WTC11 (cell line): ENCODE measurements at regions not wholly inside any gene's neighbourhood (a gene's known extent, or its start where the extent isn't known, plus 50 kb on each side); places are given as distances from the start of the nearest gene placed in this dataset.
A peak's percentile ranks its signal among the peaks of the same experiment; 100 is the strongest.

Experiments used
- ATAC-seq: fragments of 200-7000 bp; cut with Tn5 transposase; 2 replicates; pipeline ENCODE4 v1.10.0; 2021; ENCODE audit warnings: mild to moderate bottlenecking, moderate library complexity
- CTCF ChIA-PET: fragments of 300-600 bp; sonication (Branson Sonifier 250); formaldehyde crosslinking; loops from one replicate; lab custom pipeline; 2021; ENCODE audit warnings: antibody characterized with exemption; lab: Charles Lee
- POLR2A ChIA-PET: fragments of 350-600 bp; sonication (Branson Sonifier 250); formaldehyde crosslinking; loops from one replicate; lab custom pipeline; 2021; ENCODE audit warnings: antibody characterized with exemption; lab: Charles Lee
- DNase-seq: peaks from one replicate; pipeline ENCODE4 v3.0.0; 2021; ENCODE audit warnings: low spot score
- H3K27ac Mint-ChIP-seq: 2 replicates; pipeline ENCODE4 v1.8.0; 2021; ENCODE audit warnings: mixed read lengths
- H3K27me3 Mint-ChIP-seq: 2 replicates; pipeline ENCODE4 v1.8.0; 2021; ENCODE audit warnings: low read depth, mild to moderate bottlenecking, moderate library complexity, mixed read lengths
- H3K36me3 Mint-ChIP-seq: 2 replicates; pipeline ENCODE4 v1.8.0; 2021; ENCODE audit warnings: mixed read lengths
- H3K4me1 Mint-ChIP-seq: 2 replicates; pipeline ENCODE4 v1.8.0; 2022; ENCODE audit warnings: mixed read lengths
- H3K4me3 Mint-ChIP-seq: 2 replicates; pipeline ENCODE4 v1.8.0; 2021; ENCODE audit warnings: mild to moderate bottlenecking, moderate library complexity, mixed read lengths
- H3K9me3 Mint-ChIP-seq: 2 replicates; pipeline ENCODE4 v1.8.0; 2021; ENCODE audit warnings: mixed read lengths
- AFF4 ChIP-seq: sonication (generic); formaldehyde crosslinking; IDR thresholded peaks from 2 replicates; pipeline ENCODE4 v1.8.1; 2023; ENCODE audit warnings: mild to moderate bottlenecking, missing genetic modification reagents, borderline replicate concordance
- ATF3 ChIP-seq: sonication (generic); formaldehyde crosslinking; conservative IDR thresholded peaks from 2 replicates; pipeline ENCODE4 v1.8.1; 2022; ENCODE audit warnings: mild to moderate bottlenecking, missing genetic modification reagents
- ATF6 ChIP-seq: sonication (generic); formaldehyde crosslinking; IDR thresholded peaks from 2 replicates; pipeline ENCODE4 v1.8.1; 2023; ENCODE audit warnings: mild to moderate bottlenecking, missing genetic modification reagents
- E2F1 ChIP-seq: sonication (generic); formaldehyde crosslinking; IDR thresholded peaks from 2 replicates; pipeline ENCODE4 v1.8.0; 2022; ENCODE audit warnings: mild to moderate bottlenecking, missing genetic modification reagents
- E2F5 ChIP-seq: sonication (generic); formaldehyde crosslinking; IDR thresholded peaks from 2 replicates; pipeline ENCODE4 v1.8.1; 2022; ENCODE audit warnings: mild to moderate bottlenecking, moderate library complexity, missing genetic modification reagents
- ELF4 ChIP-seq: sonication (generic); formaldehyde crosslinking; IDR thresholded peaks from 2 replicates; pipeline ENCODE4 v1.8.1; 2022; ENCODE audit warnings: low read depth, mild to moderate bottlenecking, moderate library complexity, missing genetic modification reagents
- ESRRA ChIP-seq: sonication (generic); formaldehyde crosslinking; IDR thresholded peaks from 2 replicates; pipeline ENCODE4 v1.8.1; 2022; ENCODE audit warnings: mild to moderate bottlenecking, missing genetic modification reagents, borderline replicate concordance
- FOXJ3 ChIP-seq: sonication (generic); formaldehyde crosslinking; IDR thresholded peaks from 2 replicates; pipeline ENCODE4 v1.9.0; 2021; ENCODE audit warnings: missing genetic modification reagents, mild to moderate bottlenecking, borderline replicate concordance
- GABPB1 ChIP-seq: sonication (generic); formaldehyde crosslinking; IDR thresholded peaks from 2 replicates; pipeline ENCODE4 v1.8.1; 2023; ENCODE audit warnings: mild to moderate bottlenecking, missing genetic modification reagents
- IRF2 ChIP-seq: sonication (generic); formaldehyde crosslinking; IDR thresholded peaks from 2 replicates; pipeline ENCODE4 v1.8.0; 2022; ENCODE audit warnings: low read depth, missing genetic modification reagents, borderline replicate concordance
- NR1H2 ChIP-seq: sonication (generic); formaldehyde crosslinking; IDR thresholded peaks from 2 replicates; pipeline ENCODE4 v1.9.0; 2021; ENCODE audit warnings: mild to moderate bottlenecking, moderate library complexity, missing genetic modification reagents
- ZNF423 ChIP-seq: fragments of 250-450 bp; sonication (Bioruptor Pico); IDR thresholded peaks from 2 replicates; pipeline ENCODE4 v2.1.2; 2022; ENCODE audit warnings: mild to moderate bottlenecking, moderate library complexity
- ZNF671 ChIP-seq: fragments of 250-450 bp; sonication (Bioruptor Pico); IDR thresholded peaks from 2 replicates; pipeline ENCODE4 v1.8.0; 2021; ENCODE audit warnings: mild to moderate bottlenecking
- TF ChIP-seq, protein P1 (sequence below): sonication (generic); formaldehyde crosslinking; IDR thresholded peaks from 2 replicates; pipeline ENCODE4 v1.8.0; 2022; ENCODE audit warnings: mild to moderate bottlenecking, missing genetic modification reagents
- TF ChIP-seq, protein P2 (sequence below): sonication (generic); formaldehyde crosslinking; IDR thresholded peaks from 2 replicates; pipeline ENCODE4 v1.8.1; 2022; ENCODE audit warnings: low read depth, mild to moderate bottlenecking, moderate library complexity, missing genetic modification reagents, borderline replicate concordance
- TF ChIP-seq, protein P3 (sequence below): fragments of 250-450 bp; sonication (Bioruptor Pico); IDR thresholded peaks from 2 replicates; pipeline ENCODE4 v1.9.0; 2021; ENCODE audit warnings: mild to moderate bottlenecking, borderline replicate concordance
- TF ChIP-seq, protein P4 (sequence below): sonication (generic); formaldehyde crosslinking; IDR thresholded peaks from 2 replicates; pipeline ENCODE4 v1.8.1; 2023; ENCODE audit warnings: mild to moderate bottlenecking, missing genetic modification reagents

DNA sequence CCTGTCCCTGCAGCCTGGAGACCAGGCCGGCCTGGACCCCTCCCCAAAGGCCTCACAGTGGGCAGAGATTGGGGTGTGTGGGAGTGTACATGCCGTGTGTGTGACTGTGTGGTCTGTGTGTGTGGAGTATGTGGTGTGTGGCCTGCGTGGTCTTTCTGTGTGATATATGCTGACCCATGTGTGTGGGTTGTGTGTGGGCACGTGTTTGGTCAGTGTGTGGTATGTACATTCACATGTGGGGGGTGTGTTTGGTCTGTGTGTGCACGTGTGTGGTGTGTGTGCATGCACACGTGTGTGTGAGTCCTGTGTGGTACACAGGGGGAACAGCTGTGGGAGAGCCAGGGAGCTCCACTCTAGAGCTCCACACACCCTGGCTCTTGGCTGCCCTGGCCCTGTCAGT lies 1185.1 kb downstream of the BRD1 start:
- TF ChIP-seq ZNF671 (CRISPR knock-in tag), result no peak
- TF ChIP-seq ZNF423 (CRISPR knock-in tag), result no peak
- TF ChIP-seq, protein P1, sequence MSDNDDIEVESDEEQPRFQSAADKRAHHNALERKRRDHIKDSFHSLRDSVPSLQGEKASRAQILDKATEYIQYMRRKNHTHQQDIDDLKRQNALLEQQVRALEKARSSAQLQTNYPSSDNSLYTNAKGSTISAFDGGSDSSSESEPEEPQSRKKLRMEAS (CRISPR knock-in tag), result no peak
- TF ChIP-seq, protein P2, sequence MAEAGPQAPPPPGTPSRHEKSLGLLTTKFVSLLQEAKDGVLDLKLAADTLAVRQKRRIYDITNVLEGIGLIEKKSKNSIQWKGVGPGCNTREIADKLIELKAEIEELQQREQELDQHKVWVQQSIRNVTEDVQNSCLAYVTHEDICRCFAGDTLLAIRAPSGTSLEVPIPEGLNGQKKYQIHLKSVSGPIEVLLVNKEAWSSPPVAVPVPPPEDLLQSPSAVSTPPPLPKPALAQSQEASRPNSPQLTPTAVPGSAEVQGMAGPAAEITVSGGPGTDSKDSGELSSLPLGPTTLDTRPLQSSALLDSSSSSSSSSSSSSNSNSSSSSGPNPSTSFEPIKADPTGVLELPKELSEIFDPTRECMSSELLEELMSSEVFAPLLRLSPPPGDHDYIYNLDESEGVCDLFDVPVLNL (CRISPR knock-in tag), result no peak
- TF ChIP-seq AFF4 (CRISPR knock-in tag), result no peak
- TF ChIP-seq E2F1 (CRISPR knock-in tag), result no peak
- TF ChIP-seq NR1H2 (CRISPR knock-in tag), result no peak
- TF ChIP-seq ATF3 (CRISPR knock-in tag), result no peak
- no peak for TF ChIP-seq ESRRA (CRISPR knock-in tag)
- TF ChIP-seq GABPB1, result no peak
- no peak for TF ChIP-seq ELF4 (CRISPR knock-in tag)
- no peak for TF ChIP-seq FOXJ3
- no peak for TF ChIP-seq E2F5 (CRISPR knock-in tag)
- TF ChIP-seq, protein P3, sequence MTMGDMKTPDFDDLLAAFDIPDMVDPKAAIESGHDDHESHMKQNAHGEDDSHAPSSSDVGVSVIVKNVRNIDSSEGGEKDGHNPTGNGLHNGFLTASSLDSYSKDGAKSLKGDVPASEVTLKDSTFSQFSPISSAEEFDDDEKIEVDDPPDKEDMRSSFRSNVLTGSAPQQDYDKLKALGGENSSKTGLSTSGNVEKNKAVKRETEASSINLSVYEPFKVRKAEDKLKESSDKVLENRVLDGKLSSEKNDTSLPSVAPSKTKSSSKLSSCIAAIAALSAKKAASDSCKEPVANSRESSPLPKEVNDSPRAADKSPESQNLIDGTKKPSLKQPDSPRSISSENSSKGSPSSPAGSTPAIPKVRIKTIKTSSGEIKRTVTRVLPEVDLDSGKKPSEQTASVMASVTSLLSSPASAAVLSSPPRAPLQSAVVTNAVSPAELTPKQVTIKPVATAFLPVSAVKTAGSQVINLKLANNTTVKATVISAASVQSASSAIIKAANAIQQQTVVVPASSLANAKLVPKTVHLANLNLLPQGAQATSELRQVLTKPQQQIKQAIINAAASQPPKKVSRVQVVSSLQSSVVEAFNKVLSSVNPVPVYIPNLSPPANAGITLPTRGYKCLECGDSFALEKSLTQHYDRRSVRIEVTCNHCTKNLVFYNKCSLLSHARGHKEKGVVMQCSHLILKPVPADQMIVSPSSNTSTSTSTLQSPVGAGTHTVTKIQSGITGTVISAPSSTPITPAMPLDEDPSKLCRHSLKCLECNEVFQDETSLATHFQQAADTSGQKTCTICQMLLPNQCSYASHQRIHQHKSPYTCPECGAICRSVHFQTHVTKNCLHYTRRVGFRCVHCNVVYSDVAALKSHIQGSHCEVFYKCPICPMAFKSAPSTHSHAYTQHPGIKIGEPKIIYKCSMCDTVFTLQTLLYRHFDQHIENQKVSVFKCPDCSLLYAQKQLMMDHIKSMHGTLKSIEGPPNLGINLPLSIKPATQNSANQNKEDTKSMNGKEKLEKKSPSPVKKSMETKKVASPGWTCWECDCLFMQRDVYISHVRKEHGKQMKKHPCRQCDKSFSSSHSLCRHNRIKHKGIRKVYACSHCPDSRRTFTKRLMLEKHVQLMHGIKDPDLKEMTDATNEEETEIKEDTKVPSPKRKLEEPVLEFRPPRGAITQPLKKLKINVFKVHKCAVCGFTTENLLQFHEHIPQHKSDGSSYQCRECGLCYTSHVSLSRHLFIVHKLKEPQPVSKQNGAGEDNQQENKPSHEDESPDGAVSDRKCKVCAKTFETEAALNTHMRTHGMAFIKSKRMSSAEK, result no peak
- TF ChIP-seq, protein P4, sequence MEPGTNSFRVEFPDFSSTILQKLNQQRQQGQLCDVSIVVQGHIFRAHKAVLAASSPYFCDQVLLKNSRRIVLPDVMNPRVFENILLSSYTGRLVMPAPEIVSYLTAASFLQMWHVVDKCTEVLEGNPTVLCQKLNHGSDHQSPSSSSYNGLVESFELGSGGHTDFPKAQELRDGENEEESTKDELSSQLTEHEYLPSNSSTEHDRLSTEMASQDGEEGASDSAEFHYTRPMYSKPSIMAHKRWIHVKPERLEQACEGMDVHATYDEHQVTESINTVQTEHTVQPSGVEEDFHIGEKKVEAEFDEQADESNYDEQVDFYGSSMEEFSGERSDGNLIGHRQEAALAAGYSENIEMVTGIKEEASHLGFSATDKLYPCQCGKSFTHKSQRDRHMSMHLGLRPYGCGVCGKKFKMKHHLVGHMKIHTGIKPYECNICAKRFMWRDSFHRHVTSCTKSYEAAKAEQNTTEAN (CRISPR knock-in tag), result no peak
- no peak for TF ChIP-seq IRF2 (CRISPR knock-in tag)
- TF ChIP-seq ATF6, result no peak
- Mint-ChIP-seq H3K9me3 (no peaks in the 10 kb centered on the region), H3K4me1 (no peaks in the 10 kb centered on the region)

More for the DNA sequence above, 1185.1 kb downstream of the BRD1 start:
- H3K36me3 Mint-ChIP-seq, result no peaks in the 10 kb centered on the region
- ChIA-PET CTCF (no interaction called here), POLR2A (no interaction called here)
- no peak overlapping the region for H3K4me3 Mint-ChIP-seq
- no peak for ATAC-seq
- H3K27me3 Mint-ChIP-seq, result no peaks in the 10 kb centered on the region
- no peak for DNase-seq
- peak overlapping the region; percentile 30; the same call in 1 of the 2 replicates for H3K27ac Mint-ChIP-seq
